Caco-2 (cell line): ENCODE measurements at regions not wholly inside any gene's neighbourhood (a gene's known extent, or its start where the extent isn't known, plus 50 kb on each side); places are given as distances from the start of the nearest gene placed in this dataset.

Experiments
- BruUV-seq: library from RNA; stranded (reverse); fragments of 400-500 nt; replicated peaks from 2 replicates; lab custom pipeline; 2021; lab: Mats Ljungman, UMichigan
- CTCF ChIA-PET: fragments of 300-600 bp; sonication (Branson Sonifier 250); formaldehyde crosslinking; loops from one replicate; lab custom pipeline; 2022; ENCODE audit warnings: antibody characterized with exemption; lab: Charles Lee
- POLR2A ChIA-PET: fragments of 300-600 bp; sonication (Branson Sonifier 250); formaldehyde crosslinking; loops from one replicate; lab custom pipeline; 2022; ENCODE audit warnings: antibody characterized with exemption; lab: Charles Lee
- DNase-seq, 2 experiments: peaks; one replicate each; pipeline versions ENCODE4 v3.0.0 to v3.0.0-alpha.2; 2020 to 2022
- H3K27me3 ChIP-seq: replicated peaks from 2 replicates; pipeline ENCODE4 v1.6.0; 2011; ENCODE audit warnings: low read length; ENCODE audit not compliant: control insufficient read depth, insufficient read depth
- H3K36me3 ChIP-seq: 2 replicates; pipeline ENCODE4 v1.5.1; 2011; ENCODE audit warnings: low read length; ENCODE audit not compliant: control insufficient read depth, insufficient read depth
- H3K4me1 ChIP-seq: fragments of 250-450 bp; sonication (Bioruptor Pico); 2 replicates; pipeline ENCODE4 v1.5.1; 2020; ENCODE audit warnings: mild to moderate bottlenecking
- H3K4me3 ChIP-seq: 2 replicates; pipeline ENCODE4 v1.5.1; 2011; ENCODE audit warnings: low read depth, mild to moderate bottlenecking, control low read depth, low read length
- H3K9me3 ChIP-seq: fragments of 250-450 bp; sonication (Bioruptor Pico); 2 replicates; pipeline ENCODE4 v1.5.1; 2020; ENCODE audit warnings: mild to moderate bottlenecking, moderate library complexity
- H3K27ac Mint-ChIP-seq: one replicate; pipeline ENCODE4 v1.8.0; 2022; ENCODE audit warnings: mixed read lengths; ENCODE audit not compliant: unreplicated experiment
- H3K27me3 Mint-ChIP-seq: one replicate; pipeline ENCODE4 v1.8.0; 2022; ENCODE audit warnings: mixed read lengths; ENCODE audit not compliant: insufficient read depth, unreplicated experiment
- H3K36me3 Mint-ChIP-seq: one replicate; pipeline ENCODE4 v1.8.0; 2022; ENCODE audit warnings: mild to moderate bottlenecking, mixed read lengths; ENCODE audit not compliant: insufficient read depth, unreplicated experiment
- H3K4me1 Mint-ChIP-seq: one replicate; pipeline ENCODE4 v1.8.0; 2022; ENCODE audit warnings: low read depth, mixed read lengths; ENCODE audit not compliant: unreplicated experiment
- H3K4me3 Mint-ChIP-seq: one replicate; pipeline ENCODE4 v1.8.0; 2022; ENCODE audit warnings: mild to moderate bottlenecking, moderate library complexity, mixed read lengths; ENCODE audit not compliant: unreplicated experiment
- H3K9me3 Mint-ChIP-seq: one replicate; pipeline ENCODE4 v1.8.0; 2022; ENCODE audit warnings: mixed read lengths; ENCODE audit not compliant: unreplicated experiment
- CTCF ChIP-seq, 2 experiments: fragments of 200-600 bp in 1 of 2; IDR thresholded peaks; 1 replicate in 1 of 2; 2 replicates in 1 of 2; pipeline versions ENCODE4 v1.5.1 to v1.8.0; 2011 to 2022; ENCODE audit warnings: antibody characterized with exemption in 1 of 2, control low read depth in 1 of 2, inconsistent platforms in 1 of 2, low read depth in 1 of 2, low read length in 1 of 2, mild to moderate bottlenecking in 1 of 2, moderate library complexity in 1 of 2; ENCODE audit not compliant: insufficient read depth in 1 of 2, severe bottlenecking in 1 of 2, unreplicated experiment in 1 of 2
- intact Hi-C: fragments of 100-400 bp; cut with micrococcal nuclease; formaldehyde crosslinking; loops from one replicate; pipeline ENCODE4 v1.10.0; 2022; ENCODE audit not compliant: unreplicated experiment

- Histone ChIP-seq H3K27me3 (no peaks in the 10 kb centered on the region), H3K4me1 (no peaks in the 10 kb centered on the region), H3K9me3 (no peaks in the 10 kb centered on the region; the same call in 1 of the 2 replicates), H3K36me3 (no peaks in the 10 kb centered on the region), H3K4me3 (no peak overlapping the region)
- no peaks in the 10 kb centered on the region for H3K4me1 Mint-ChIP-seq
- no peak overlapping the region for H3K27ac Mint-ChIP-seq
- no peak overlapping the region for H3K4me3 Mint-ChIP-seq
- DNase-seq = no peak
- no peak for TF ChIP-seq CTCF (IDR thresholded peaks at IDR 0.05; ENCODE audit: insufficient read depth in 1 of 2, low read depth in 1 of 2, low read length in 1 of 2, severe bottlenecking in 1 of 2, unreplicated experiment in 1 of 2)
- peaks cover 3% of the 10 kb centered on the region for H3K27me3 Mint-ChIP-seq
- ChIA-PET CTCF (interaction anchor here (0.6 kb wide), 1 partner anchor 425 kb away, joined by 3 read pairs; the partner anchor contains the start of gene RBM48), POLR2A (no interaction called here)
- BruUV-seq = no TSS peak
- peaks cover 6% of the 10 kb centered on the region for H3K36me3 Mint-ChIP-seq
- peaks cover 18% of the 10 kb centered on the region for H3K9me3 Mint-ChIP-seq
- intact Hi-C loops = no loop called here
Observed at GRCh38 chr7:92953657-92954056, 117.3 kb upstream of the CDK6 start.

GRCh38 chr7:92949748-92950147 lies 113.4 kb upstream of the CDK6 start:
- H3K4me3 ChIP-seq = no peak overlapping the region
- ChIA-PET POLR2A (no interaction called here), CTCF (no interaction called here)
- no peaks in the 10 kb centered on the region for H3K9me3 Mint-ChIP-seq
- H3K9me3 ChIP-seq = no peaks in the 10 kb centered on the region; the same call in 1 of the 2 replicates
- no peak overlapping the region for H3K4me3 Mint-ChIP-seq
- DNase-seq = no peak
- H3K36me3 Mint-ChIP-seq = no peaks in the 10 kb centered on the region
- no peaks in the 10 kb centered on the region for H3K27me3 ChIP-seq
- TF ChIP-seq CTCF (IDR thresholded peaks at IDR 0.05; ENCODE audit: insufficient read depth in 1 of 2, low read depth in 1 of 2, low read length in 1 of 2, severe bottlenecking in 1 of 2, unreplicated experiment in 1 of 2) = no peak
- intact Hi-C loops = no loop called here
- BruUV-seq = no TSS peak
- H3K4me1 ChIP-seq = no peaks in the 10 kb centered on the region
- no peaks in the 10 kb centered on the region for H3K36me3 ChIP-seq
- H3K4me1 Mint-ChIP-seq = no peaks in the 10 kb centered on the region
- no peaks in the 10 kb centered on the region for H3K27me3 Mint-ChIP-seq
- H3K27ac Mint-ChIP-seq = no peak overlapping the region

GRCh38 chr7:92945840-92946239 lies 109.5 kb upstream of the CDK6 start:
- CTCF ChIA-PET = no interaction called here

More at GRCh38 chr7:92945840-92946239, 109.5 kb upstream of the CDK6 start:
- Mint-ChIP-seq H3K27me3 (no peaks in the 10 kb centered on the region), H3K36me3 (no peaks in the 10 kb centered on the region), H3K4me1 (peaks cover 8% of the 10 kb centered on the region), H3K27ac (no peak overlapping the region), H3K9me3 (peaks cover 12% of the 10 kb centered on the region), H3K4me3 (no peak overlapping the region)
- no TSS peak for BruUV-seq
- DNase-seq = no peak
- intact Hi-C loops = no loop called here
- Histone ChIP-seq H3K4me3 (no peak overlapping the region), H3K27me3 (no peaks in the 10 kb centered on the region), H3K9me3 (no peaks in the 10 kb centered on the region; the same call in 1 of the 2 replicates), H3K4me1 (no peaks in the 10 kb centered on the region; the same call in 1 of the 2 replicates), H3K36me3 (no peaks in the 10 kb centered on the region)
- no peak for TF ChIP-seq CTCF (IDR thresholded peaks at IDR 0.05; ENCODE audit: insufficient read depth in 1 of 2, low read depth in 1 of 2, low read length in 1 of 2, severe bottlenecking in 1 of 2, unreplicated experiment in 1 of 2)
- POLR2A ChIA-PET = no interaction called here
